H1 (cell line): ENCODE measurements at regions not wholly inside any gene's neighbourhood (a gene's known extent, or its start where the extent isn't known, plus 50 kb on each side); places are given as distances from the start of the nearest gene placed in this dataset.

Experiments used
- CTCF ChIA-PET: fragments of 300-600 bp; sonication (Branson Sonifier 250); formaldehyde crosslinking; loops from one replicate; lab custom pipeline; 2021; ENCODE audit not compliant: partially characterized antibody; lab: Charles Lee
- POLR2A ChIA-PET: fragments of 300-600 bp; sonication (Branson Sonifier 250); formaldehyde crosslinking; loops from one replicate; lab custom pipeline; 2021; ENCODE audit warnings: inconsistent platforms; ENCODE audit not compliant: partially characterized antibody; lab: Charles Lee
- DNase-seq, 2 experiments: peaks; one replicate each; pipeline versions ENCODE4 v3.0.0 to v3.0.0-alpha.2; 2010 to 2022; ENCODE audit warnings: low spot score in 2 of 2, low read depth in 1 of 2, mixed read lengths in 1 of 2
- FAIRE-seq: peaks from 2 replicates; lab custom pipeline; 2011; peaks lifted over from hg19 to GRCh38; lab: Jason Lieb, UNC
- H2AFZ ChIP-seq: 2 replicates; pipeline ENCODE4 v1.8.1; 2012; ENCODE audit warnings: low read length, inconsistent platforms
- H2AK5ac ChIP-seq: 2 replicates; pipeline ENCODE4 v1.6.1; 2013; ENCODE audit warnings: low read depth, low read length
- H2BK120ac ChIP-seq: replicated peaks from 2 replicates; pipeline ENCODE3; 2013; ENCODE audit warnings: low read depth, low read length, inconsistent platforms
- H2BK12ac ChIP-seq: 2 replicates; pipeline ENCODE4 v1.6.1; 2013; ENCODE audit warnings: low read depth, low read length
- H2BK15ac ChIP-seq: 2 replicates; pipeline ENCODE4 v1.6.1; 2013; ENCODE audit warnings: low read length
- H2BK20ac ChIP-seq: 2 replicates; pipeline ENCODE4 v1.6.1; 2013; ENCODE audit warnings: low read length
- H2BK5ac ChIP-seq: 2 replicates; pipeline ENCODE4 v1.6.1; 2013; ENCODE audit warnings: low read depth, low read length
- H3K14ac ChIP-seq: 2 replicates; pipeline ENCODE4 v1.6.1; 2013; ENCODE audit warnings: inconsistent platforms; ENCODE audit not compliant: insufficient read length
- H3K18ac ChIP-seq: 2 replicates; pipeline ENCODE4 v1.6.1; 2013; ENCODE audit warnings: low read length; ENCODE audit errors: extremely low read depth
- H3K23ac ChIP-seq: 2 replicates; pipeline ENCODE4 v1.6.1; 2013; ENCODE audit warnings: inconsistent platforms; ENCODE audit not compliant: insufficient read length
- H3K23me2 ChIP-seq: 2 replicates; pipeline ENCODE4 v1.6.1; 2013; ENCODE audit warnings: low read depth, low read length
- H3K27ac ChIP-seq: 2 replicates; pipeline ENCODE4 v1.6.1; 2011; ENCODE audit warnings: low read depth, low read length, inconsistent platforms
- H3K27me3 ChIP-seq, 4 experiments: replicated peaks in 1 of 4; 1 replicate in 1 of 4; 2 replicates in 3 of 4; pipeline versions ENCODE4 v1.6.1 to v1.8.1; 2011 to 2013; ENCODE audit warnings: low read length in 3 of 4, mild to moderate bottlenecking in 3 of 4, inconsistent platforms in 2 of 4, mixed read lengths in 2 of 4, moderate library complexity in 1 of 4; ENCODE audit not compliant: control insufficient read depth in 3 of 4, insufficient read depth in 3 of 4; ENCODE audit errors: extremely low read depth in 1 of 4
- H3K36me3 ChIP-seq, 4 experiments: 2 replicates each; pipeline versions ENCODE4 v1.6.1 to v1.8.1; 2011 to 2013; ENCODE audit warnings: mild to moderate bottlenecking in 4 of 4, low read length in 3 of 4, moderate library complexity in 2 of 4, control low read depth in 1 of 4, inconsistent platforms in 1 of 4; ENCODE audit not compliant: insufficient read depth in 4 of 4, control insufficient read depth in 2 of 4
- H3K4ac ChIP-seq: replicated peaks from 2 replicates; pipeline ENCODE3; 2013; ENCODE audit warnings: low read length, low read depth, mixed read lengths, inconsistent platforms; ENCODE audit not compliant: insufficient read length
- H3K4me1 ChIP-seq, 4 experiments: replicated peaks in 1 of 4; 1 replicate in 1 of 4; 2 replicates in 3 of 4; pipeline versions ENCODE4 v1.6.1 to v1.8.1; 2011 to 2013; ENCODE audit warnings: low read length in 3 of 4, inconsistent platforms in 2 of 4, mixed read lengths in 1 of 4; ENCODE audit not compliant: insufficient read depth in 4 of 4, control insufficient read depth in 3 of 4
- H3K4me2 ChIP-seq, 2 experiments: 2 replicates each; pipeline versions ENCODE4 v1.6.1 to v1.8.1; 2011 to 2013; ENCODE audit warnings: low read depth in 2 of 2, low read length in 2 of 2, control low read depth in 1 of 2, inconsistent platforms in 1 of 2, mild to moderate bottlenecking in 1 of 2; ENCODE audit not compliant: insufficient read depth in 1 of 2
- H3K4me3 ChIP-seq, 4 experiments: fragments of 200-600, 300-600 bp in 1 of 4; sonication (generic), shearing (Covaris generic), sonication (Bioruptor Twin) in 1 of 4; 2 replicates each; pipeline versions ENCODE4 v1.5.1 to v1.8.1; 2011 to 2016; ENCODE audit warnings: low read length in 4 of 4, low read depth in 3 of 4, control low read depth in 2 of 4, inconsistent platforms in 2 of 4, mild to moderate bottlenecking in 2 of 4, mixed read lengths in 1 of 4, moderate library complexity in 1 of 4; ENCODE audit not compliant: insufficient read depth in 2 of 4; ENCODE audit errors: extremely low read depth in 1 of 4
- H3K56ac ChIP-seq: replicated peaks from 2 replicates; pipeline ENCODE3; 2013; ENCODE audit warnings: low read depth, mild to moderate bottlenecking, mixed read lengths, low read length, inconsistent platforms; ENCODE audit not compliant: insufficient read length
- H3K79me1 ChIP-seq: 2 replicates; pipeline ENCODE4 v1.6.1; 2013; ENCODE audit warnings: low read depth, low read length, control low read depth
- H3K79me2 ChIP-seq, 2 experiments: 2 replicates each; pipeline versions ENCODE4 v1.6.1 to v1.8.1; 2012 to 2013; ENCODE audit warnings: low read length in 2 of 2, mild to moderate bottlenecking in 2 of 2, inconsistent platforms in 1 of 2; ENCODE audit not compliant: insufficient read depth in 2 of 2, control insufficient read depth in 1 of 2
- H3K9ac ChIP-seq, 4 experiments: replicated peaks in 1 of 4; 1 replicate in 1 of 4; 2 replicates in 3 of 4; pipeline versions ENCODE4 v1.6.1 to v1.8.1; 2011 to 2013; ENCODE audit warnings: low read depth in 3 of 4, low read length in 3 of 4, control low read depth in 2 of 4, mild to moderate bottlenecking in 2 of 4, moderate library complexity in 2 of 4, inconsistent platforms in 1 of 4; ENCODE audit errors: extremely low read depth in 1 of 4
- H3K9me3 ChIP-seq, 2 experiments: 2 replicates each; pipeline versions ENCODE4 v1.6.1 to v1.8.1; 2012 to 2013; ENCODE audit warnings: mild to moderate bottlenecking in 2 of 2, moderate library complexity in 2 of 2, control low read depth in 1 of 2, inconsistent platforms in 1 of 2, low read depth in 1 of 2, low read length in 1 of 2, mixed read lengths in 1 of 2; ENCODE audit not compliant: insufficient read depth in 2 of 2
- H4K20me1 ChIP-seq, 2 experiments: replicated peaks in 1 of 2; 2 replicates each; pipeline versions ENCODE3 to v1.8.1; 2011 to 2013; ENCODE audit warnings: inconsistent platforms in 2 of 2, low read length in 2 of 2, mild to moderate bottlenecking in 1 of 2; ENCODE audit not compliant: insufficient read depth in 2 of 2, control insufficient read depth in 1 of 2
- H4K5ac ChIP-seq: 2 replicates; pipeline ENCODE4 v1.6.1; 2013; ENCODE audit warnings: low read length, low read depth, mixed read lengths, inconsistent platforms; ENCODE audit not compliant: insufficient read length
- H4K8ac ChIP-seq: 2 replicates; pipeline ENCODE4 v1.8.0; 2013; ENCODE audit warnings: mild to moderate bottlenecking, moderate library complexity, low read length, inconsistent platforms; ENCODE audit not compliant: insufficient read depth; ENCODE audit errors: extremely low read depth
- H4K91ac ChIP-seq: replicated peaks from 2 replicates; pipeline ENCODE3; 2013; ENCODE audit warnings: low read length, mixed read lengths, inconsistent platforms; ENCODE audit not compliant: insufficient read length
- CTCF ChIP-seq, 3 experiments: IDR thresholded peaks; 1 replicate in 2 of 3; 2 replicates in 1 of 3; pipeline versions ENCODE4 v1.5.1 to v1.6.1; 2011; ENCODE audit warnings: low read length in 3 of 3, mild to moderate bottlenecking in 3 of 3, inconsistent platforms in 2 of 3, low read depth in 1 of 3, moderate library complexity in 1 of 3; ENCODE audit not compliant: insufficient read depth in 1 of 3; ENCODE audit errors: control extremely low read depth in 1 of 3
- GABPA ChIP-seq: IDR thresholded peaks from 2 replicates; pipeline ENCODE4 v1.6.1; 2011; ENCODE audit warnings: mild to moderate bottlenecking, low read length, moderate library complexity, borderline replicate concordance; ENCODE audit not compliant: insufficient read depth
- TEAD4 ChIP-seq: IDR thresholded peaks from 2 replicates; pipeline ENCODE4 v1.6.1; 2012; ENCODE audit warnings: low read depth, low read length, inconsistent platforms, mixed read lengths
- WGBS, 2 experiments: shearing (Covaris generic) in 1 of 2; methylation state at CpG; one replicate each; pipeline versions ENCODE4 v1.1.6 to v1.1.7; 2013 to 2015; ENCODE audit warnings: low lambda C conversion rate in 2 of 2, mixed read lengths in 2 of 2, inconsistent platforms in 1 of 2, low coverage in 1 of 2, missing lambda C conversion rate in 1 of 2; ENCODE audit not compliant: insufficient replicate concordance in 2 of 2, insufficient coverage in 1 of 2, insufficient read length in 1 of 2; ENCODE audit errors: extremely low coverage in 1 of 2, missing lambda C conversion rate in 1 of 2; 5-methylcytosine and 5-hydroxymethylcytosine counted together

GRCh38 chr12:19964549-19964948, 403.8 kb upstream of the PDE3A start:
- Histone ChIP-seq H3K4me1 (no peaks in the 10 kb centered on the region), H2BK20ac (no peak overlapping the region), H3K23me2 (no peaks in the 10 kb centered on the region), H3K36me3 (no peaks in the 10 kb centered on the region), H3K27ac (no peak overlapping the region), H2AK5ac (no peak overlapping the region), H3K27me3 (no peaks in the 10 kb centered on the region), H3K9me3 (no peaks in the 10 kb centered on the region), H2AFZ (no peak overlapping the region), H3K79me2 (no peaks in the 10 kb centered on the region), H4K20me1 (no peaks in the 10 kb centered on the region), H4K5ac (no peak overlapping the region), H2BK120ac (no peak overlapping the region), H4K91ac (no peak overlapping the region), H3K4ac (no peak overlapping the region), H2BK5ac (no peak overlapping the region), H3K18ac (no peak overlapping the region), H3K4me2 (no peak overlapping the region), H3K23ac (no peak overlapping the region), H3K56ac (no peak overlapping the region), H3K9ac (no peak overlapping the region), H3K4me3 (no peak overlapping the region), H2BK12ac (no peak overlapping the region), H4K8ac (no peak overlapping the region), H2BK15ac (no peak overlapping the region), H3K79me1 (no peaks in the 10 kb centered on the region), H3K14ac (no peak overlapping the region)
- FAIRE-seq = no peak
- TF ChIP-seq GABPA (no peak), TEAD4 (no peak), CTCF (IDR thresholded peaks at IDR 0.05; ENCODE audit: control extremely low read depth in 1 of 3, insufficient read depth in 1 of 3, low read depth in 1 of 3, low read length in 3 of 3) (no peak)
- no peak for DNase-seq
- WGBS, 2 experiments = 79% methylated on average over 3 of the region's 3 CpGs; no CpG with 5 or more reads in 1 of the 2 experiments
- ChIA-PET CTCF (no interaction called here), POLR2A (interaction anchor here (0.7 kb wide), 1 partner anchor 115 kb away, joined by 3 read pairs; no protein-coding TSS in a partner anchor)
